ENCODE measurements at regions not wholly inside any gene's neighbourhood (a gene's known extent, or its start where the extent isn't known, plus 50 kb on each side); places are given as distances from the start of the nearest gene placed in this dataset.

- ChIA-PET POLR2A (no interaction called here), CTCF (no interaction called here)
- Histone ChIP-seq H3K4me3 (ENCODE audit: low read depth, low read length) (no peak overlapping the region), H3K36me3 (ENCODE audit: control insufficient read depth, insufficient read depth, low read length) (no peaks in the 10 kb centered on the region), H3K27me3 (ENCODE audit: control insufficient read depth, insufficient read depth, low read length) (no peaks in the 10 kb centered on the region)
- TF ChIP-seq CTCF (IDR thresholded peaks at IDR 0.05; ENCODE audit: insufficient read depth, low read depth, low read length) = no peak
- peak; percentile 6 for DNase-seq (ENCODE audit: low read depth)
Observed at GRCh38 chr2:163401481-163401880, 334.3 kb downstream of the FIGN start.

- CTCF ChIA-PET = no interaction called here
- H3K36me3 ChIP-seq (ENCODE audit: control insufficient read depth, insufficient read depth, low read length) = no peaks in the 10 kb centered on the region
- H3K27me3 ChIP-seq (ENCODE audit: control insufficient read depth, insufficient read depth, low read length) = no peaks in the 10 kb centered on the region
- POLR2A ChIA-PET = no interaction called here
- H3K4me3 ChIP-seq (ENCODE audit: low read depth, low read length) = no peak overlapping the region
- DNase-seq (ENCODE audit: low read depth) = no peak
- TF ChIP-seq CTCF (IDR thresholded peaks at IDR 0.05; ENCODE audit: insufficient read depth, low read depth, low read length) = no peak
Observed at GRCh38 chr2:163397451-163397850, 338.4 kb downstream of the FIGN start.

GRCh38 chr2:163395602-163396001, 340.2 kb downstream of the FIGN start:
- no peak for DNase-seq (ENCODE audit: low read depth)
- H3K36me3 ChIP-seq (ENCODE audit: control insufficient read depth, insufficient read depth, low read length) = no peaks in the 10 kb centered on the region
- POLR2A ChIA-PET = no interaction called here
- CTCF ChIA-PET = no interaction called here
- H3K27me3 ChIP-seq (ENCODE audit: control insufficient read depth, insufficient read depth, low read length) = no peaks in the 10 kb centered on the region
- TF ChIP-seq CTCF (IDR thresholded peaks at IDR 0.05; ENCODE audit: insufficient read depth, low read depth, low read length) = no peak
- H3K4me3 ChIP-seq (ENCODE audit: low read depth, low read length) = no peak overlapping the region

- CTCF ChIA-PET = no interaction called here
- TF ChIP-seq CTCF (IDR thresholded peaks at IDR 0.05; ENCODE audit: insufficient read depth, low read depth, low read length) = no peak
Observed at GRCh38 chr2:163389838-163390237, 346.0 kb downstream of the FIGN start.

GRCh38 chr2:163375472-163375871, 360.3 kb downstream of the FIGN start:
- ChIA-PET CTCF (no interaction called here), POLR2A (no interaction called here)
- Histone ChIP-seq H3K36me3 (ENCODE audit: control insufficient read depth, insufficient read depth, low read length) (no peaks in the 10 kb centered on the region), H3K27me3 (ENCODE audit: control insufficient read depth, insufficient read depth, low read length) (no peaks in the 10 kb centered on the region), H3K4me3 (ENCODE audit: low read depth, low read length) (no peak overlapping the region)
- TF ChIP-seq CTCF (IDR thresholded peaks at IDR 0.05; ENCODE audit: insufficient read depth, low read depth, low read length) = no peak
- DNase-seq (ENCODE audit: low read depth) = no peak

More at GRCh38 chr2:163389838-163390237, 346.0 kb downstream of the FIGN start:
- no peaks in the 10 kb centered on the region for H3K36me3 ChIP-seq (ENCODE audit: control insufficient read depth, insufficient read depth, low read length)
- H3K27me3 ChIP-seq (ENCODE audit: control insufficient read depth, insufficient read depth, low read length) = no peaks in the 10 kb centered on the region
- POLR2A ChIA-PET = no interaction called here
- DNase-seq (ENCODE audit: low read depth) = no peak
- H3K4me3 ChIP-seq (ENCODE audit: low read depth, low read length) = no peak overlapping the region
